OCI-LY7 (cell line): ENCODE measurements at regions not wholly inside any gene's neighbourhood (a gene's known extent, or its start where the extent isn't known, plus 50 kb on each side); places are given as distances from the start of the nearest gene placed in this dataset.

Experiments
- BruUV-seq: library from RNA; stranded (reverse); fragments of 400-500 nt; replicated peaks from 2 replicates; lab custom pipeline; 2021; lab: Mats Ljungman, UMichigan
- CTCF ChIA-PET: fragments of 300-600 bp; sonication (Branson Sonifier 250); formaldehyde crosslinking; loops from one replicate; lab custom pipeline; 2022; ENCODE audit warnings: antibody characterized with exemption; ENCODE audit not compliant: unreplicated experiment; lab: Charles Lee
- POLR2A ChIA-PET: fragments of 300-600 bp; sonication (Branson Sonifier 250); formaldehyde crosslinking; loops from one replicate; lab custom pipeline; 2022; ENCODE audit warnings: antibody characterized with exemption; lab: Charles Lee
- DNase-seq: peaks from one replicate; pipeline ENCODE4 v3.0.0-alpha.2; 2015; ENCODE audit warnings: low spot score
- H2AFZ ChIP-seq: fragments of 200-600 bp; sonication (generic), shearing (Covaris generic); 2 replicates; pipeline ENCODE4 v1.6.1; 2014; ENCODE audit warnings: mild to moderate bottlenecking, antibody characterized with exemption, low read length, moderate library complexity
- H3K27ac ChIP-seq: fragments of 200-600 bp; sonication (generic); 2 replicates; pipeline ENCODE4 v1.5.1; 2014; ENCODE audit warnings: mixed run types, low read depth, mild to moderate bottlenecking, moderate library complexity, low read length, inconsistent platforms; ENCODE audit not compliant: poor library complexity, severe bottlenecking
- H3K36me3 ChIP-seq: fragments of 200-600 bp; sonication (generic); 2 replicates; pipeline ENCODE4 v1.6.1; 2014; ENCODE audit warnings: mild to moderate bottlenecking, antibody characterized with exemption, low read length, moderate library complexity, mixed read lengths; ENCODE audit not compliant: insufficient read depth
- H3K4me1 ChIP-seq: fragments of 200-600 bp; sonication (generic); 2 replicates; pipeline ENCODE4 v1.5.1; 2014; ENCODE audit warnings: mild to moderate bottlenecking, low read length; ENCODE audit not compliant: insufficient read depth, poor library complexity, severe bottlenecking
- H3K4me2 ChIP-seq: fragments of 200-600 bp; sonication (generic); 2 replicates; pipeline ENCODE4 v1.6.1; 2014; ENCODE audit warnings: mild to moderate bottlenecking, low read length
- H3K4me3 ChIP-seq: fragments of 200-600 bp; sonication (generic); 2 replicates; pipeline ENCODE4 v1.5.1; 2014; ENCODE audit warnings: mild to moderate bottlenecking, low read depth, low read length; ENCODE audit not compliant: poor library complexity, severe bottlenecking
- H3K79me2 ChIP-seq: fragments of 200-600 bp; sonication (generic); 2 replicates; pipeline ENCODE4 v1.6.1; 2016; ENCODE audit warnings: low read depth, mild to moderate bottlenecking, low read length, moderate library complexity, mixed read lengths; ENCODE audit not compliant: insufficient read depth
- H3K9me2 ChIP-seq: fragments of 200-600 bp; sonication (generic); 2 replicates; pipeline ENCODE4 v1.6.1; 2016; ENCODE audit warnings: mild to moderate bottlenecking, low read length, mixed read lengths; ENCODE audit not compliant: insufficient read depth
- H3K9me3 ChIP-seq: fragments of 200-600 bp; sonication (generic); 2 replicates; pipeline ENCODE4 v1.6.1; 2014; ENCODE audit warnings: mild to moderate bottlenecking, mixed run types, low read length, mixed read lengths
- H4K20me1 ChIP-seq: fragments of 200-600 bp; sonication (generic); 2 replicates; pipeline ENCODE4 v1.6.1; 2014; ENCODE audit warnings: mild to moderate bottlenecking, antibody characterized with exemption, low read length, moderate library complexity, mixed read lengths; ENCODE audit not compliant: insufficient read depth
- EZH2phosphoT487 ChIP-seq: fragments of 200-600 bp; sonication (generic); IDR thresholded peaks from 2 replicates; pipeline ENCODE4 v1.6.1; 2018; ENCODE audit warnings: low read depth, borderline replicate concordance, mild to moderate bottlenecking, mixed run types, antibody characterized with exemption, low read length, moderate library complexity, mixed read lengths
- intact Hi-C: fragments of 100-400 bp; cut with micrococcal nuclease; formaldehyde crosslinking; loops from one replicate; pipeline ENCODE4 v1.10.0; 2022; ENCODE audit not compliant: unreplicated experiment
- TF ChIP-seq, protein P1 (sequence below): fragments of 200-600 bp; sonication (generic); conservative IDR thresholded peaks from 2 replicates; pipeline ENCODE4 v1.5.1; 2014; ENCODE audit warnings: mild to moderate bottlenecking, antibody characterized with exemption, low read length, moderate library complexity, mixed read lengths

DNA sequence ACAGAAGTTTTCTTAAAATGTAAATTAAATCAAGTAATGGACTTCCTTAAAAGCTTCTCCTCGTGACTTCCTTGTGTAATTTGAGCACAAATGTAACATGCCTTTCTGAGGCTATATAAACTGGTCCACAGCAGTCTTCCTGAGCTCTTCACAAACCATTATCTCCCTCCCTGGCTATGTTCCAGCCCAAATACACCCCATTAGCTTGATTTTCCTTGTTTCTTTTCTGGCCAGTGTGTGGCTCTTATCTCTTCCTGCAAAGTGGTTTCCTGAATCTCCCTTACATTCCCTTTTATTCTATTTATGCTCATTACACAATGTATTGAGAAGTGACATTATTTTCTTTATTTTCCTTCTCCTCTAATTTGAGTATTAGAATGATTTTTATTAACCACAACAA, 1085.3 kb upstream of the PCDH10 start:
- Histone ChIP-seq H3K4me1 (no peaks in the 10 kb centered on the region), H4K20me1 (no peaks in the 10 kb centered on the region), H3K36me3 (no peaks in the 10 kb centered on the region; the same call in 1 of the 2 replicates), H2AFZ (peak overlapping the region; percentile 66), H3K79me2 (no peaks in the 10 kb centered on the region), H3K4me2 (no peak overlapping the region), H3K27ac (no peak overlapping the region), H3K9me3 (peaks cover 12% of the 10 kb centered on the region; the same call in 1 of the 2 replicates), H3K4me3 (no peak overlapping the region), H3K9me2 (no peaks in the 10 kb centered on the region)
- TF ChIP-seq EZH2phosphoT487: no peak
- TF ChIP-seq, protein P1, sequence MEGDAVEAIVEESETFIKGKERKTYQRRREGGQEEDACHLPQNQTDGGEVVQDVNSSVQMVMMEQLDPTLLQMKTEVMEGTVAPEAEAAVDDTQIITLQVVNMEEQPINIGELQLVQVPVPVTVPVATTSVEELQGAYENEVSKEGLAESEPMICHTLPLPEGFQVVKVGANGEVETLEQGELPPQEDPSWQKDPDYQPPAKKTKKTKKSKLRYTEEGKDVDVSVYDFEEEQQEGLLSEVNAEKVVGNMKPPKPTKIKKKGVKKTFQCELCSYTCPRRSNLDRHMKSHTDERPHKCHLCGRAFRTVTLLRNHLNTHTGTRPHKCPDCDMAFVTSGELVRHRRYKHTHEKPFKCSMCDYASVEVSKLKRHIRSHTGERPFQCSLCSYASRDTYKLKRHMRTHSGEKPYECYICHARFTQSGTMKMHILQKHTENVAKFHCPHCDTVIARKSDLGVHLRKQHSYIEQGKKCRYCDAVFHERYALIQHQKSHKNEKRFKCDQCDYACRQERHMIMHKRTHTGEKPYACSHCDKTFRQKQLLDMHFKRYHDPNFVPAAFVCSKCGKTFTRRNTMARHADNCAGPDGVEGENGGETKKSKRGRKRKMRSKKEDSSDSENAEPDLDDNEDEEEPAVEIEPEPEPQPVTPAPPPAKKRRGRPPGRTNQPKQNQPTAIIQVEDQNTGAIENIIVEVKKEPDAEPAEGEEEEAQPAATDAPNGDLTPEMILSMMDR: no peak
- intact Hi-C loops: no loop called here
- ChIA-PET POLR2A (interaction anchor here (0.5 to 1.3 kb wide), 4 partner anchors 9 to 532 kb away, joined by 3 to 4 read pairs (median 4); no protein-coding TSS in a partner anchor), CTCF (no interaction called here)
- BruUV-seq: no TSS peak
- DNase-seq: no peak

DNA sequence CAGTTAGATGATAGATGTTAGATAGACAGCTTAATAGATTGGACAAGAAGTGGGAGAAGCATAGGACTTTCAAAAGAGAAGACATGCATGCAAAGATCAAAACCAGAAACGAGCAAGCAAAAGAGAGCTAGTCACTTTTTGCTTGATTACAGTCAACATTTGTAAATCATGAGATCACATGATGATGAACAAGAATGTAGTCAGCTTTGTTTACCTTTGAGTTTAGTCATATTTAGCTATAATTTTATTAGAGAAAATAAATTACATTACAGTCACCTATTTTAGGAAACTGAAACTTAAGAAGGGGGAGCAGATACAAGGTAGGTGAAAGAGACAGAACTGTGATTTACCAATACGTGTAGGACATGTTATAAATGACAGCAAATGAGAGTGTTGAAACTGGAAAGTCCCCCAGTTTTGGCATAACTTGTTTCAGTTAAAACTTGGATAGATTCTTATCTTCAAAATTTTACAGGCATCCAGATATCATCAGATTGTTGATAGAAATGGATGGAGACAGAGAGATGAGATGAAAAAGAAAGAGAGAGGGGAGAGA, 1083.1 kb upstream of the PCDH10 start:
- no peak overlapping the region for H3K27ac ChIP-seq
- no peak overlapping the region for H3K4me2 ChIP-seq
- no peak for TF ChIP-seq EZH2phosphoT487
- TF ChIP-seq, protein P1: no peak
- H3K79me2 ChIP-seq: no peaks in the 10 kb centered on the region
- ChIA-PET POLR2A (interaction anchor here (0.6 to 1.0 kb wide), 5 partner anchors 10 to 61 kb away, joined by 3 to 12 read pairs (median 3); no protein-coding TSS in a partner anchor), CTCF (no interaction called here)
- H3K9me3 ChIP-seq: peaks cover 6% of the 10 kb centered on the region; the same call in 1 of the 2 replicates
- no peak overlapping the region for H3K4me3 ChIP-seq
- no peaks in the 10 kb centered on the region for H4K20me1 ChIP-seq
- no peaks in the 10 kb centered on the region; the same call in 1 of the 2 replicates for H3K36me3 ChIP-seq
- no TSS peak for BruUV-seq
- DNase-seq: no peak
- intact Hi-C loops: no loop called here
- H2AFZ ChIP-seq: no peak overlapping the region
- no peaks in the 10 kb centered on the region for H3K9me2 ChIP-seq
- no peaks in the 10 kb centered on the region for H3K4me1 ChIP-seq

DNA sequence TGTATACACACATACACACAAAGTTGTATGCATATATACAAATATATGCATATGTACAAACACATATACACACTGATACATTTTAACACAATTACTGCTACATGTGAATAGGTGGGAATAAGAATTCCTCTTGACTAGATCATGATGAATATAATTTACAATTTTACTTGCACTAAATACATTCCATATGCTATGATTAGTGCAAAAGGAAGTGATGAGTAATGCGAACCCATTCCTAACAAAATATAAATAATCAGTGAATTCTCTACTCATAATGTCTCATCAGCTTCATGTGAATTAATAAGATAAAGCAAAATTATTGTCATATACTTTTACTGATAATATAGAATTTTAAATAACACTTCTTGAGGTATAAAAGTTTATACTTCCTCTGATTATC, 1077.3 kb upstream of the PCDH10 start:
- Histone ChIP-seq H3K36me3 (no peaks in the 10 kb centered on the region; the same call in 1 of the 2 replicates), H2AFZ (no peak overlapping the region), H3K27ac (no peak overlapping the region), H4K20me1 (no peaks in the 10 kb centered on the region), H3K4me1 (no peaks in the 10 kb centered on the region), H3K9me3 (no peaks in the 10 kb centered on the region), H3K79me2 (no peaks in the 10 kb centered on the region), H3K4me3 (no peak overlapping the region), H3K9me2 (no peaks in the 10 kb centered on the region), H3K4me2 (no peak overlapping the region)
- ChIA-PET CTCF (no interaction called here), POLR2A (interaction anchor here (0.6 kb wide), 1 partner anchor 82 kb away, joined by 3 read pairs; no protein-coding TSS in a partner anchor)
- DNase-seq: no peak
- intact Hi-C loops: no loop called here
- no TSS peak for BruUV-seq
- TF ChIP-seq EZH2phosphoT487: no peak
- TF ChIP-seq, protein P1: no peak
